Jurkat, Clone E6-1 (cell line): ENCODE measurements at regions not wholly inside any gene's neighbourhood (a gene's known extent, or its start where the extent isn't known, plus 50 kb on each side); places are given as distances from the start of the nearest gene placed in this dataset.

Experiments
- DNase-seq: peaks from one replicate; pipeline ENCODE4 v3.0.0-alpha.2; 2011; ENCODE audit warnings: low read depth, low spot score
- H3K4me3 ChIP-seq: 2 replicates; pipeline ENCODE4 v1.5.1; 2011; ENCODE audit warnings: mild to moderate bottlenecking, low read length, control low read depth, moderate library complexity

DNA sequence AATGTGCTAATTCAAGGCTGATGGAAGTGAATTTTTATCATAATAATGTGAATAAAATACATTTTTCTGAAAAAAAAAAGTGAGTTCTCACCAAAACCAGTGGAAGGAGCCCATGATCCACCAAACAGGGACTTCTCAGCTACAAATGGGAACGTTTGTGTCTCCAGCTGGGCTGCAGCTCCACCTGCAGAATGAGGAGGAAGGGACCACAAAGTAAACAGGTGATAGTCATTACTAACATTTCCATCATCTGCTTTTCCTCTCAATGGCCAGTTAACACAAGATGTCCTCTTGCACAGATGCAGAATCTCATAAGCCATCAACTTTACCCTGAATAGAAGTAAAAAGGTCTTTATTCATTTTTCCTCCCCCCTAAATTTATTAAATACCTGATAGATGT is 246.2 kb downstream of the MRPL39 start:
- H3K4me3 ChIP-seq = no peak overlapping the region
- DNase-seq = no peak

GRCh38 chr21:25360593-25360992 is 246.7 kb downstream of the MRPL39 start:
- no peak for DNase-seq
- no peak overlapping the region for H3K4me3 ChIP-seq

DNA sequence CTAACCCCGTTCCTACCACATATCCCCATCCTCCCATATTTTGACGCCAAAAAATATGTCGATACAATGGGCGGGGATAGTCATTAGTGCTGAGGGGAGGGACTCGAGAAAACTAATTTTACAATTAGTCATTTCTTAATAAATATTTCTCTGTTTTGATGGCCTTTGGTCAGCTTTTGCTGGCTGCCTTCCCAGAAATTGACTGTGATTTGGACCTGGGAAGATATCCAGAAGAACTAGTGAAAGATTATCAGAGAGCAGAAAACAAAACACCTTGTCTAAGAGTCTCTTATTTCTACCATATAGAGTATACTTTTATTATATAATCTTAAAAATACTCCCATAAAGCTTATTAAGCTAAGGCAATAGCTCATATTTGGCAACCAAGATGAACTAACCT is 247.6 kb downstream of the MRPL39 start:
- H3K4me3 ChIP-seq = no peak overlapping the region
- no peak for DNase-seq

- DNase-seq = peak; percentile 5
- H3K4me3 ChIP-seq = no peak overlapping the region
These were observed 257.2 kb downstream of the MRPL39 start for GRCh38 chr21:25350056-25350455.

- H3K4me3 ChIP-seq = no peak overlapping the region
- DNase-seq = no peak
These were observed 263.3 kb downstream of the MRPL39 start for GRCh38 chr21:25343774-25344545.

- H3K4me3 ChIP-seq = no peak overlapping the region
- DNase-seq = no peak
These were observed 264.5 kb downstream of the MRPL39 start for GRCh38 chr21:25342816-25343215.

DNA sequence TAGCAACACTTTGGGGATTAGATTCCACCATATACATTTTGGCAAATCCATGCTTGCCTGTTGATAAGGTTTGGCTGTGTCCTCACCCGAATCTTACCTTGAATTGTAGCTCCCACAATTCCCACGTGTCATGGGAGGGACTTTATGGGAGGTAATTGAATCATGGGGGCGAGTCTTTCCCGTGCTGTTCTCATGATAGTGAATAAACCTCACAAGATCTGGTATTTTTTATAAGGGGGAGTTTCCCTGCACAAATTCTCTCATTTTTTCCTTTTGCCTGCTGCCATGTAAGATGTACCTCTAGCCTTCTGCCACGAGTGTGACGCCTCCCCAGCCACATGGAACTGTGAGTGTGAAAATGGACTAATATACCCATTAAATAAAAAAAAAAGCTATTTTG is 265.3 kb downstream of the MRPL39 start:
- no peak overlapping the region for H3K4me3 ChIP-seq
- DNase-seq = no peak

DNA sequence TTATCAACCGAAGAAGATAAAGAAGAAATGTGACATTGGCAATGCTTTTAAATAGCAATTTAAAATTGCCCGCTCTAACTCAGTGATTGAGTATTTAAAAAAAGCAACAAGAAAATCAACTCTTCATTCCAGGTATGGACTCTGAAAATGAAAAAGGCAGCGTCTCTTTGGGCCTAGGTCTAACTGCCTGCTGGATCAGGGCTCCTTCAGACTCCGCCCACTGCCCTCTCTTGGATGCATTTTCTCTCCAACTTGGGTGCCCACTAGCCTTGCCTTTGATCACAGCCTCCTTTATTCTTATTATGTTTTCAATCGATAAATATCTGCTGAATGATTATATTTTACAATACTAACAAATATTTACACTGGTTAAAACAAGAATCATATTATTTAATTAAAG is 268.9 kb downstream of the MRPL39 start:
- no peak for DNase-seq
- no peak overlapping the region for H3K4me3 ChIP-seq

- H3K4me3 ChIP-seq = no peak overlapping the region
- no peak for DNase-seq
These were observed 273.1 kb downstream of the MRPL39 start for GRCh38 chr21:25334046-25334730.

- no peak overlapping the region for H3K4me3 ChIP-seq
- no peak for DNase-seq
These were observed 276.0 kb downstream of the MRPL39 start for GRCh38 chr21:25331286-25331685.

DNA sequence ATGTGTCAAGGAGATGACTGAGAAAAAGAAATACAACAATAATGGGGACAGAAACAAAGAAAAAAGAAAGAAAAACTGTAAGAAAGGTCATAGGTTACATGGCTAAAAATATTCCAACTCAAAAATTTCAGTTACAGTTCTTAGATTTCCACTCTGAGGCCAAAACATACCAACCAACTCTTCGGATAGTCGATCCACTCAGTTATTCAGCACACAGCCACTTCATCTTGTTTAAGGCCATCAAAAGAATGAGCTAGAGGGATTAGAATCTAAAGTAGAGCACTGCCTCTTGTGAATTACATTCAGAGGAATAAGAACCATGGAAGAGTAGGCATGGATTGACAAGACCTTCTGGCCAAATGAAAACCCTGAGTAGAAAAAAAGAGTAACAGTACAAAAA is 277.0 kb downstream of the MRPL39 start:
- DNase-seq = no peak
- H3K4me3 ChIP-seq = no peak overlapping the region

DNA sequence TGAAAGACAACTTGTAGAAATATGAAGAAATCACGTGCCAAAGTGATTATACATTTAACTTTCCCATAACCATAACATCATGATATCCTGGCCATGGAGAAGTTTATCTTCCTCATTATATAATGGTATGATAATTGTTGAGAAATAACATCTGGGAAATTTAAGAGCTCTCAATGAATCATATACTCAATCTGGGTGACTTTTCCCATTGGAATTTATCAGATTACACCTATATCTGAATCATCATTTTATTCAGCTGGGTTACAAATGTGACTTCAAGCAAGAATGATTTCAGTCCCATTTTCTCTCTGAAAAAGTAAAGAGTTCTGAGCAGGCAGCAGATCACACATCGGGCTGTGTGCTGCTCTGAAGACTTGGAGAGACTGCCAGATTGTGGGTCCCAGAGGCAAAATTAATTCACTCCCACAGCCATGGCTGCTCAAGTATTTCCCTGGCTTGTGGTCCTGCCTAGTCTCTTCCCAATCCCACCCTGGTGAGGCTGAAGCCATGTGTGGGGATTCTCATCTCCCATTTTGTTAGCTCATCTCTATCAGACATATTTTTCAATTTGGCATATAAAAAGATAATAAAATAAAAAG is 278.0 kb downstream of the MRPL39 start:
- DNase-seq = no peak
- no peak overlapping the region for H3K4me3 ChIP-seq

- no peak for DNase-seq
- H3K4me3 ChIP-seq = no peak overlapping the region
These were observed 278.5 kb downstream of the MRPL39 start for GRCh38 chr21:25328736-25329135.

DNA sequence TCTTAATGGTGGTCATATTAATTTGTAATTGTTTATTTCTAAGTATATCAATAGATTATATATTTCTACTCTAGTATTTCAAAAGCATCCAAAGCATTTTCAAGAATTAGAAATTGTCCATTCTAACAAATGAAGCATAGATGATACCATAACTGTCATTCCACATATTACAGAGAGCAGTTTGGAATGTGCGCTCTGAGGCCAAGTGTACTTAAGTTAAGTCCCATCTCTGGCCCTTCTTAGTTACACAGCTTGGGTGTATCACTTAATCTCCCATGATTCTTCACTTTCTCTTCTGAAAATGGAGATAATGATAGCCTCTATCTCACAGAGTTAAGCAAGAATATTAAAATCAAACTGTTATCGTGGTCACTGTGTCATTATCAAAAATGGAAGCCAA is 281.1 kb downstream of the MRPL39 start:
- DNase-seq = no peak
- H3K4me3 ChIP-seq = no peak overlapping the region

DNA sequence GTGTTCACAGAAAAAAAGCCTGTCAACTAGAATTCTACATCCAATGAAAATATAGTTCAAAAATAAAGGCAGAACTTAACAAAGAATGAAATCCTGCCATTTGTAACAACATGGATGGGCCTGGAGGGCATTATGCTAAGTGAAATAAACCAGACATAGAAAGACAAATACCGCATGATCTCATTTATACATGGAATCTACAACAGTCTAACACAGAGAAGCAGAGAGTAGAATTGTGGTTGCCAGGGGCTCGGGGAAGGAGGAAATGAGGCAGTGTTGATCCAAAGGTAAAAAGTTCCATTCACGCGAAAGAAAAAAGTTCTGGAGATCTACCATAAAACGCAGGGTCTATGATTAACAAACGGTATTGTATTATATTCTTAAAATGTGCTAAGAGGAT is 282.6 kb downstream of the MRPL39 start:
- DNase-seq = no peak
- no peak overlapping the region for H3K4me3 ChIP-seq

- no peak overlapping the region for H3K4me3 ChIP-seq
- DNase-seq = no peak
These were observed 283.8 kb downstream of the MRPL39 start for GRCh38 chr21:25323356-25323949.

GRCh38 chr21:25314247-25314646 is 293.0 kb downstream of the MRPL39 start:
- no peak overlapping the region for H3K4me3 ChIP-seq
- no peak for DNase-seq

- no peak for DNase-seq
- no peak overlapping the region for H3K4me3 ChIP-seq
These were observed 293.5 kb downstream of the MRPL39 start for GRCh38 chr21:25313829-25314228.

DNA sequence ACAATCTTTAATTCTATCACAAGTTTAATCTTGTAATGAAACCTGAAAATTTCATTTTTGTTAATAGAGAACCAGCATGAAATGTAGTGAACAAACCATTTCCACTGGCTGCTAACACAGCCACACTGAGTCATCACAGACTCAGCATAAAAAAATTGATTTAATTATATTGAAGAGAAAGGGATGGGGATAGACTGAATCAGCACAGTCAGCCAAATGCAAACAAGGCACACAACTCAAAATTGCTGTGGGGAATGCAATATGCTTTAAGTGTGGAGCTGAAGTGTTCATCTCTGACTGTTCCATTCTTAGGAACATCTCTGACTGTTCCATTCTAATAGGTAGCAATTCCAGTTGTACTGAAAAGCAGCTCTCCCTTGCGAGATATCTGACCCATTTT is 299.8 kb downstream of the MRPL39 start:
- no peak for DNase-seq
- H3K4me3 ChIP-seq = no peak overlapping the region

DNA sequence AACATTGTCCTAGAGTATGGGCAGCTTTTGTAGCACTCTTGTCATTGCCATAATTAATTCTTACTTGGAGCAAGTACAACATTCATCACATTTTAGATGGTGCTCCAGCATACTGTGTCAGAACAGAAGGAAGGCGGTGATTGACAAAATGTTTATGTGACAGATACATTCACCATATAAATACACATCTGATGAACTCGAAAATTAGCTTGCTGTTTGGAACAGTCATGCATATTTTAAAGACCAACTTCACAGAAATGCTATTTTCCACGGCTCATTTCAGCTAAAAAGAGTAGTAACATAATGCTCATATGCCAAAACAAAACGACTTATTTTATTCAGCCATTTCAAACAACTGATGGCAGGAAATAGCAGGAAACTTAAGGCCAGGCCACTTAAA is 302.7 kb downstream of the MRPL39 start:
- no peak for DNase-seq
- no peak overlapping the region for H3K4me3 ChIP-seq
